ENCODE measurements at regions not wholly inside any gene's neighbourhood (a gene's known extent, or its start where the extent isn't known, plus 50 kb on each side); places are given as distances from the start of the nearest gene placed in this dataset.

DNA sequence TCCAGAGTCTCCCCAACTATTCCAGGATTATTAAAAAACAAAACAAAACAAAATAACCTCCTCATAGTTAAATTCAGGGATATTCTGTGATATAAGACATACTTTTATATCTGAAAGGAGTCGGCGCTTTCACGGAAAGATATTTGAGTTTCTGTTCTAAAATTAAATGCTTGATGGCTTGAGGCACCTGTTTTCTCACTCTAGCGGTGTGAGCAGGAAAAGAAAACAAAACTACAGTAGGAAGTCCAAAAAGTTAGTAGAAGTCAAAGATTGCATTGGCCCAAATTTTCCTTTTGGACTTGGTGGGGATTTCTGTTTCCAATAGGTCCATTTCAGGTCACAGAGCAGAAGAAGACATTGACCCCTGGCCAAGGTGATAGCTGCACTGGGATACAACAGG lies 716.1 kb upstream of the POT1 start:
- TF ChIP-seq, protein P1, sequence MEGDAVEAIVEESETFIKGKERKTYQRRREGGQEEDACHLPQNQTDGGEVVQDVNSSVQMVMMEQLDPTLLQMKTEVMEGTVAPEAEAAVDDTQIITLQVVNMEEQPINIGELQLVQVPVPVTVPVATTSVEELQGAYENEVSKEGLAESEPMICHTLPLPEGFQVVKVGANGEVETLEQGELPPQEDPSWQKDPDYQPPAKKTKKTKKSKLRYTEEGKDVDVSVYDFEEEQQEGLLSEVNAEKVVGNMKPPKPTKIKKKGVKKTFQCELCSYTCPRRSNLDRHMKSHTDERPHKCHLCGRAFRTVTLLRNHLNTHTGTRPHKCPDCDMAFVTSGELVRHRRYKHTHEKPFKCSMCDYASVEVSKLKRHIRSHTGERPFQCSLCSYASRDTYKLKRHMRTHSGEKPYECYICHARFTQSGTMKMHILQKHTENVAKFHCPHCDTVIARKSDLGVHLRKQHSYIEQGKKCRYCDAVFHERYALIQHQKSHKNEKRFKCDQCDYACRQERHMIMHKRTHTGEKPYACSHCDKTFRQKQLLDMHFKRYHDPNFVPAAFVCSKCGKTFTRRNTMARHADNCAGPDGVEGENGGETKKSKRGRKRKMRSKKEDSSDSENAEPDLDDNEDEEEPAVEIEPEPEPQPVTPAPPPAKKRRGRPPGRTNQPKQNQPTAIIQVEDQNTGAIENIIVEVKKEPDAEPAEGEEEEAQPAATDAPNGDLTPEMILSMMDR (IDR thresholded peaks at IDR 0.05): no peak
- TF ChIP-seq POLR2A (IDR thresholded peaks at IDR 0.05): no peak

Measured in adrenal gland (tissue), 5 donors.